ENCODE measurements at regions not wholly inside any gene's neighbourhood (a gene's known extent, or its start where the extent isn't known, plus 50 kb on each side); places are given as distances from the start of the nearest gene placed in this dataset.

- TF ChIP-seq CTCF (conservative IDR thresholded peaks at IDR 0.05 in 1 of 2, IDR thresholded peaks at IDR 0.05 in 1 of 2; ENCODE audit: low read depth in 1 of 2, low read length in 2 of 2) (no peak), EZH2 (IDR thresholded peaks at IDR 0.05; ENCODE audit: low read length, missing control alignments) (no peak)
Observed at GRCh38 chr13:111610879-111611278, 290.4 kb downstream of the TEX29 start.
